ENCODE measurements at regions not wholly inside any gene's neighbourhood (a gene's known extent, or its start where the extent isn't known, plus 50 kb on each side); places are given as distances from the start of the nearest gene placed in this dataset.

- TF ChIP-seq SP1 (IDR thresholded peaks at IDR 0.05) (no peak), L3MBTL2 (conservative IDR thresholded peaks at IDR 0.05) (no peak), FOXA1 (IDR thresholded peaks at IDR 0.05) (no peak), ARNT (IDR thresholded peaks at IDR 0.05) (no peak), FOXM1 (IDR thresholded peaks at IDR 0.05; ENCODE audit: borderline replicate concordance) (no peak), SUZ12 (IDR thresholded peaks at IDR 0.05) (no peak), BHLHE40 (IDR thresholded peaks at IDR 0.05; ENCODE audit: borderline replicate concordance) (no peak), ELF4 (IDR thresholded peaks at IDR 0.05) (no peak), LEF1 (IDR thresholded peaks at IDR 0.05; ENCODE audit: borderline replicate concordance) (no peak), CTBP1 (IDR thresholded peaks at IDR 0.05; ENCODE audit: borderline replicate concordance) (no peak)
These were observed 89.4 kb downstream of the PSAT1 start for GRCh38 chr9:78386348-78386747.
